Neuronal stem cell (in vitro differentiated cells): ENCODE measurements at regions not wholly inside any gene's neighbourhood (a gene's known extent, or its start where the extent isn't known, plus 50 kb on each side); places are given as distances from the start of the nearest gene placed in this dataset.

Experiments
- DNase-seq: peaks from one replicate; pipeline ENCODE4 v3.0.0-alpha.2; 2013; ENCODE audit warnings: low spot score
- H2AFZ ChIP-seq: one replicate; pipeline ENCODE4 v1.6.1; 2013; ENCODE audit warnings: mild to moderate bottlenecking, low read length, inconsistent platforms
- H2AK5ac ChIP-seq: 2 replicates; pipeline ENCODE4 v1.6.1; 2013; ENCODE audit warnings: low read depth, mild to moderate bottlenecking, inconsistent platforms, low read length, moderate library complexity, mixed read lengths
- H2BK120ac ChIP-seq: 2 replicates; pipeline ENCODE4 v1.6.1; 2013; ENCODE audit warnings: low read depth, mild to moderate bottlenecking, inconsistent platforms, low read length, moderate library complexity, mixed read lengths
- H2BK12ac ChIP-seq: one replicate; pipeline ENCODE4 v1.6.1; 2013; ENCODE audit warnings: low read length, inconsistent platforms
- H2BK15ac ChIP-seq: 2 replicates; pipeline ENCODE4 v1.6.1; 2013; ENCODE audit warnings: mild to moderate bottlenecking, low read length, inconsistent platforms, mixed read lengths
- H2BK5ac ChIP-seq: one replicate; pipeline ENCODE4 v1.6.1; 2013; ENCODE audit warnings: inconsistent platforms, mild to moderate bottlenecking, low read length, moderate library complexity
- H3K14ac ChIP-seq: one replicate; pipeline ENCODE4 v1.6.1; 2013; ENCODE audit warnings: low read length, inconsistent platforms
- H3K18ac ChIP-seq: 2 replicates; pipeline ENCODE4 v1.6.1; 2013; ENCODE audit warnings: low read length, inconsistent platforms
- H3K23ac ChIP-seq: 2 replicates; pipeline ENCODE4 v1.6.1; 2013; ENCODE audit warnings: low read depth, mild to moderate bottlenecking, mixed read lengths, low read length, inconsistent platforms; ENCODE audit not compliant: poor library complexity
- H3K27ac ChIP-seq: replicated peaks from 3 replicates; pipeline ENCODE4 v1.5.1; 2013; ENCODE audit warnings: low read length, inconsistent platforms
- H3K27me3 ChIP-seq, 3 experiments: 2 replicates each; pipeline ENCODE4 v1.6.1; 2013; ENCODE audit warnings: low read length in 3 of 3, mild to moderate bottlenecking in 2 of 3, inconsistent platforms in 1 of 3, low read depth in 1 of 3, mixed read lengths in 1 of 3, moderate library complexity in 1 of 3; ENCODE audit not compliant: control insufficient read depth in 3 of 3, insufficient read depth in 3 of 3
- H3K36me3 ChIP-seq, 2 donors: replicated peaks in 1 of 2; 2 replicates each; pipeline ENCODE4 v1.6.1; 2013; ENCODE audit warnings: low read length in 2 of 2; ENCODE audit not compliant: control insufficient read depth in 2 of 2, insufficient read depth in 2 of 2
- H3K4ac ChIP-seq: 2 replicates; pipeline ENCODE4 v1.6.1; 2013; ENCODE audit warnings: inconsistent platforms, mild to moderate bottlenecking, low read length, moderate library complexity
- H3K4me1 ChIP-seq, 2 donors: 1 replicate in 1 of 2; 2 replicates in 1 of 2; pipeline ENCODE4 v1.6.1; 2013; ENCODE audit warnings: low read length in 2 of 2, low read depth in 1 of 2; ENCODE audit not compliant: control insufficient read depth in 2 of 2, insufficient read depth in 1 of 2
- H3K4me2 ChIP-seq: one replicate; pipeline ENCODE4 v1.6.1; 2013; ENCODE audit warnings: mild to moderate bottlenecking, low read length, inconsistent platforms; ENCODE audit not compliant: insufficient read depth, poor library complexity, severe bottlenecking
- H3K4me3 ChIP-seq, 2 donors: 2 replicates each; pipeline ENCODE4 v1.5.1; 2013; ENCODE audit warnings: low read length in 2 of 2, mild to moderate bottlenecking in 2 of 2, inconsistent platforms in 1 of 2, moderate library complexity in 1 of 2
- H3K79me1 ChIP-seq: one replicate; pipeline ENCODE4 v1.6.1; 2013; ENCODE audit warnings: low read depth, mild to moderate bottlenecking, inconsistent platforms, low read length, moderate library complexity
- H3K9ac ChIP-seq: one replicate; pipeline ENCODE4 v1.6.1; 2013; ENCODE audit warnings: mild to moderate bottlenecking, low read depth, low read length, inconsistent platforms; ENCODE audit not compliant: poor library complexity
- H3K9me3 ChIP-seq, 2 donors: replicated peaks in 1 of 2; 2 replicates each; pipeline versions ENCODE3 to v1.6.1; 2013; ENCODE audit warnings: low read length in 2 of 2, mild to moderate bottlenecking in 2 of 2, inconsistent platforms in 1 of 2, low read depth in 1 of 2, mixed read lengths in 1 of 2, moderate library complexity in 1 of 2; ENCODE audit not compliant: control insufficient read depth in 2 of 2, insufficient read depth in 1 of 2
- H4K8ac ChIP-seq: one replicate; pipeline ENCODE4 v1.6.1; 2013; ENCODE audit warnings: low read depth, mild to moderate bottlenecking, inconsistent platforms, low read length, moderate library complexity
- H4K91ac ChIP-seq: one replicate; pipeline ENCODE4 v1.6.1; 2013; ENCODE audit warnings: low read length, low read depth, mild to moderate bottlenecking, inconsistent platforms; ENCODE audit not compliant: poor library complexity
- WGBS, 2 donors: extraction: QIAGEN DNeasy Blood & Tissue Kit; methylation state at CpG; one replicate each; pipeline ENCODE4 v1.1.7; 2013; ENCODE audit warnings: missing lambda C conversion rate in 2 of 2, mixed read lengths in 1 of 2; ENCODE audit not compliant: insufficient read length in 2 of 2, insufficient replicate concordance in 1 of 2; ENCODE audit errors: extremely low coverage in 2 of 2; 5-methylcytosine and 5-hydroxymethylcytosine counted together

- H3K4me2 ChIP-seq: no peak overlapping the region
- H3K79me1 ChIP-seq: no peaks in the 10 kb centered on the region
- no peak for DNase-seq
- H3K4me3 ChIP-seq: no peak overlapping the region
- no peak overlapping the region for H2BK15ac ChIP-seq
- no peak overlapping the region for H4K8ac ChIP-seq
- H3K27me3 ChIP-seq: peaks cover 0 to 49% (median 0%) of the 10 kb centered on the region in 3 experiments
- no peak overlapping the region for H4K91ac ChIP-seq
- H3K36me3 ChIP-seq: no peaks in the 10 kb centered on the region
- WGBS, 2 donors: no CpG with 5 or more reads among the region's 8 CpGs
- peaks cover 0 to 4% of the 10 kb centered on the region in 2 donors for H3K4me1 ChIP-seq
- H2BK5ac ChIP-seq: no peak overlapping the region
- H3K14ac ChIP-seq: no peak overlapping the region
- no peak overlapping the region for H2AFZ ChIP-seq
- H3K27ac ChIP-seq: no peak overlapping the region
- H2AK5ac ChIP-seq: peak overlapping the region; percentile 29
- H3K9ac ChIP-seq: no peak overlapping the region
- no peak overlapping the region for H3K4ac ChIP-seq
- no peaks in the 10 kb centered on the region for H3K9me3 ChIP-seq
- no peak overlapping the region for H2BK12ac ChIP-seq
- no peak overlapping the region for H3K23ac ChIP-seq
- H2BK120ac ChIP-seq: no peak overlapping the region
- H3K18ac ChIP-seq: peak overlapping the region; percentile 45
Observed at GRCh38 chr1:212495766-212496494, 63.2 kb downstream of the NENF start.

GRCh38 chr1:212496682-212497081, 64.0 kb downstream of the NENF start:
- Histone ChIP-seq H2AK5ac (peak overlapping the region; percentile 29), H3K18ac (no peak overlapping the region), H3K4ac (no peak overlapping the region), H3K4me3 (no peak overlapping the region), H3K36me3 (no peaks in the 10 kb centered on the region), H3K14ac (no peak overlapping the region), H3K9ac (no peak overlapping the region), H3K27ac (no peak overlapping the region), H2BK12ac (no peak overlapping the region), H3K4me1 (peaks cover 0 to 2% of the 10 kb centered on the region in 2 donors), H4K8ac (no peak overlapping the region), H3K79me1 (no peaks in the 10 kb centered on the region), H2BK15ac (no peak overlapping the region), H2AFZ (no peak overlapping the region), H3K9me3 (peaks cover 0 to 1% of the 10 kb centered on the region in 2 donors), H2BK120ac (no peak overlapping the region), H3K23ac (no peak overlapping the region), H3K27me3 (peaks cover 0 to 49% (median 0%) of the 10 kb centered on the region in 3 experiments), H4K91ac (no peak overlapping the region), H2BK5ac (no peak overlapping the region), H3K4me2 (no peak overlapping the region)
- no CpG with 5 or more reads among the region's 4 CpGs for WGBS, 2 donors
- no peak for DNase-seq

GRCh38 chr1:212497553-212497952, 64.8 kb downstream of the NENF start:
- no peak overlapping the region for H2AK5ac ChIP-seq
- H3K9me3 ChIP-seq: peaks cover 0 to 3% of the 10 kb centered on the region in 2 donors
- H3K27ac ChIP-seq: no peak overlapping the region
- no peak for DNase-seq
- H3K23ac ChIP-seq: no peak overlapping the region
- no peak overlapping the region for H4K8ac ChIP-seq
- H4K91ac ChIP-seq: no peak overlapping the region
- WGBS, 2 donors: no CpG with 5 or more reads among the region's 3 CpGs
- H2BK12ac ChIP-seq: no peak overlapping the region
- no peaks in the 10 kb centered on the region for H3K36me3 ChIP-seq
- H3K14ac ChIP-seq: no peak overlapping the region
- H2BK5ac ChIP-seq: no peak overlapping the region
- peaks cover 0 to 47% (median 0%) of the 10 kb centered on the region in 3 experiments for H3K27me3 ChIP-seq
- no peak overlapping the region for H3K18ac ChIP-seq
- no peak overlapping the region for H2BK15ac ChIP-seq
- H3K79me1 ChIP-seq: no peaks in the 10 kb centered on the region
- no peak overlapping the region for H3K4me2 ChIP-seq
- no peak overlapping the region for H3K4me3 ChIP-seq
- no peak overlapping the region for H2AFZ ChIP-seq
- no peak overlapping the region for H3K9ac ChIP-seq
- H2BK120ac ChIP-seq: no peak overlapping the region
- H3K4ac ChIP-seq: no peak overlapping the region
- peaks cover 0 to 5% of the 10 kb centered on the region in 2 donors for H3K4me1 ChIP-seq

- no peak overlapping the region for H3K4ac ChIP-seq
- H3K36me3 ChIP-seq: no peaks in the 10 kb centered on the region
- no peak overlapping the region for H3K4me3 ChIP-seq
- H2BK120ac ChIP-seq: no peak overlapping the region
- no peak overlapping the region for H4K91ac ChIP-seq
- peaks cover 0 to 46% (median 0%) of the 10 kb centered on the region in 3 experiments for H3K27me3 ChIP-seq
- no peak overlapping the region for H4K8ac ChIP-seq
- no peak overlapping the region for H3K14ac ChIP-seq
- no peak overlapping the region for H3K18ac ChIP-seq
- H2BK12ac ChIP-seq: no peak overlapping the region
- no peak overlapping the region for H2BK5ac ChIP-seq
- DNase-seq: no peak
- no peak overlapping the region for H3K23ac ChIP-seq
- no peak overlapping the region for H3K9ac ChIP-seq
- H3K9me3 ChIP-seq: peaks cover 0 to 3% of the 10 kb centered on the region in 2 donors
- H2AFZ ChIP-seq: no peak overlapping the region
- no peak overlapping the region for H2BK15ac ChIP-seq
- H3K79me1 ChIP-seq: no peaks in the 10 kb centered on the region
- no peak overlapping the region for H3K27ac ChIP-seq
- H2AK5ac ChIP-seq: no peak overlapping the region
- no peak overlapping the region for H3K4me2 ChIP-seq
- WGBS, 2 donors: no CpG with 5 or more reads among the region's 9 CpGs
- peaks cover 0 to 5% of the 10 kb centered on the region in 2 donors for H3K4me1 ChIP-seq
Observed at GRCh38 chr1:212498283-212499040, 65.7 kb downstream of the NENF start.
